Prostate gland (tissue), 2 donors: ENCODE measurements at regions not wholly inside any gene's neighbourhood (a gene's known extent, or its start where the extent isn't known, plus 50 kb on each side); places are given as distances from the start of the nearest gene placed in this dataset.

Experiments used
- POLR2AphosphoS5 ChIP-seq: sonication (generic); formaldehyde crosslinking; IDR thresholded peaks from one replicate; pipeline ENCODE4 v1.6.1; 2017; ENCODE audit warnings: antibody characterized with exemption
- TF ChIP-seq, protein P1 (sequence below), 4 experiments: fragments of 200-600 bp in 2 of 4; fragments of 450-650 bp in 2 of 4; sonication (generic) in 2 of 4; IDR thresholded peaks; 1 replicate in 3 of 4; 2 replicates in 1 of 4; pipeline ENCODE4 v1.5.1; 2016 to 2019; ENCODE audit warnings: antibody characterized with exemption in 4 of 4, mild to moderate bottlenecking in 2 of 4, moderate library complexity in 2 of 4

DNA sequence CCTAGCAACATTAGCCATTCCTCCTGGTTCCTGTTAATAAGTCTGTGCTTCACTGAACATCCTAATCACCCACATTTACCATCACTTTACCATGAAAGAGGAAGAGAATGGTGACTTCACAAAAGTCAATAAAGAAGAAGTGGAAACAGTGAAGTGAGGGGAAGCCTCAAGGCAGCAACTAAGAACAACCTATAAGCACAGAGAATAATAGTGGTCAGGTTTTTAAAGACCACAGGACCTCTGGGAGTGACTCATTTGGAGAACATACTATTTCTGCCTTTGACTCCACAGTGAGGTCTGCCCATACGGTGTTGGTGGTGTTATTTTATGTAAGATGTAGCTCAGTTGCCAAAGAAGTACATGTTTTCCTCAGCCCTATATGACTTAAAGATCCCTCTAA is 86.0 kb upstream of the TET2 start:
- TF ChIP-seq POLR2AphosphoS5 = no peak
- TF ChIP-seq, protein P1, sequence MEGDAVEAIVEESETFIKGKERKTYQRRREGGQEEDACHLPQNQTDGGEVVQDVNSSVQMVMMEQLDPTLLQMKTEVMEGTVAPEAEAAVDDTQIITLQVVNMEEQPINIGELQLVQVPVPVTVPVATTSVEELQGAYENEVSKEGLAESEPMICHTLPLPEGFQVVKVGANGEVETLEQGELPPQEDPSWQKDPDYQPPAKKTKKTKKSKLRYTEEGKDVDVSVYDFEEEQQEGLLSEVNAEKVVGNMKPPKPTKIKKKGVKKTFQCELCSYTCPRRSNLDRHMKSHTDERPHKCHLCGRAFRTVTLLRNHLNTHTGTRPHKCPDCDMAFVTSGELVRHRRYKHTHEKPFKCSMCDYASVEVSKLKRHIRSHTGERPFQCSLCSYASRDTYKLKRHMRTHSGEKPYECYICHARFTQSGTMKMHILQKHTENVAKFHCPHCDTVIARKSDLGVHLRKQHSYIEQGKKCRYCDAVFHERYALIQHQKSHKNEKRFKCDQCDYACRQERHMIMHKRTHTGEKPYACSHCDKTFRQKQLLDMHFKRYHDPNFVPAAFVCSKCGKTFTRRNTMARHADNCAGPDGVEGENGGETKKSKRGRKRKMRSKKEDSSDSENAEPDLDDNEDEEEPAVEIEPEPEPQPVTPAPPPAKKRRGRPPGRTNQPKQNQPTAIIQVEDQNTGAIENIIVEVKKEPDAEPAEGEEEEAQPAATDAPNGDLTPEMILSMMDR (IDR thresholded peaks at IDR 0.05) = no peak
